ENCODE measurements at regions not wholly inside any gene's neighbourhood (a gene's known extent, or its start where the extent isn't known, plus 50 kb on each side); places are given as distances from the start of the nearest gene placed in this dataset. TPM values are rescaled to one million over a fixed set of nuclear protein-coding genes. Genes with fewer than 3 reads are reported as not detected.
"Not testable (repeated sequence)": the region's sequence is repeated elsewhere in the genome, so short reads cannot be mapped to it uniquely, and the experiment has no call there.

GRCh38 chr3:125918024-125918423 is 51.0 kb upstream of the ROPN1B start:
- H3K27ac ChIP-seq (ENCODE audit: low read depth in 1 of 2, low read length in 2 of 2); H3K79me2 ChIP-seq (ENCODE audit: insufficient read depth, low read length); H3K9ac ChIP-seq (ENCODE audit: insufficient read depth, low read length, poor library complexity, severe bottlenecking); H3K9me3 ChIP-seq (replicated peaks in 1 of 2; ENCODE audit: control insufficient read depth in 1 of 2, insufficient read depth in 1 of 2, low read length in 2 of 2); H3K4me3 Mint-ChIP-seq; DNase-seq; H3K4me3 ChIP-seq (replicated peaks in 1 of 3; ENCODE audit: low read depth in 2 of 3, low read length in 3 of 3); H3K36me3 Mint-ChIP-seq; H3K27ac Mint-ChIP-seq; H3K27me3 ChIP-seq (ENCODE audit: control insufficient read depth in 2 of 2, insufficient read depth in 2 of 2, low read length in 2 of 2); H3K27me3 Mint-ChIP-seq (ENCODE audit: low read depth in 3 of 3); H2AFZ ChIP-seq (ENCODE audit: insufficient read depth, low read depth, low read length, poor library complexity, severe bottlenecking); H3K36me3 ChIP-seq (replicated peaks in 1 of 2; ENCODE audit: control insufficient read depth in 1 of 2, insufficient read depth in 2 of 2, low read length in 2 of 2); H3K9me3 Mint-ChIP-seq; H3K4me2 ChIP-seq (replicated peaks; ENCODE audit: extremely low read depth, low read length, poor library complexity, severe bottlenecking); H4K20me1 ChIP-seq (ENCODE audit: insufficient read depth, low read length): not testable (repeated sequence)
- intact Hi-C loops (cut with micrococcal nuclease), result loop anchor here (5.0 to 10.0 kb wide), 4 partner anchors 313 to 557 kb away; partner anchors contain the start of genes ZXDC (in 2 of the 2) and KLF15 (in 1 of the 2)
- peaks cover 11 to 14% of the 10 kb centered on the region in 2 donors for H3K4me1 ChIP-seq (ENCODE audit: control insufficient read depth in 1 of 2, insufficient read depth in 2 of 2, low read length in 2 of 2)
- peaks cover 11% of the 10 kb centered on the region for H3K4me1 Mint-ChIP-seq
- WGBS (ENCODE audit: insufficient coverage), result 88% methylated on average over 1 of the region's 1 CpG

- not testable (repeated sequence) for H3K9me3 Mint-ChIP-seq; H3K36me3 ChIP-seq (replicated peaks in 1 of 2; ENCODE audit: control insufficient read depth in 1 of 2, insufficient read depth in 2 of 2, low read length in 2 of 2); H3K4me3 ChIP-seq (replicated peaks in 1 of 3; ENCODE audit: low read depth in 2 of 3, low read length in 3 of 3); H3K4me3 Mint-ChIP-seq; H3K9me3 ChIP-seq (replicated peaks in 1 of 2; ENCODE audit: control insufficient read depth in 1 of 2, insufficient read depth in 1 of 2, low read length in 2 of 2); H3K36me3 Mint-ChIP-seq; H3K9ac ChIP-seq (ENCODE audit: insufficient read depth, low read length, poor library complexity, severe bottlenecking); H3K27ac ChIP-seq (ENCODE audit: low read depth in 1 of 2, low read length in 2 of 2); H4K20me1 ChIP-seq (ENCODE audit: insufficient read depth, low read length); H3K79me2 ChIP-seq (ENCODE audit: insufficient read depth, low read length); H3K27ac Mint-ChIP-seq; H3K27me3 ChIP-seq (ENCODE audit: control insufficient read depth in 2 of 2, insufficient read depth in 2 of 2, low read length in 2 of 2); H2AFZ ChIP-seq (ENCODE audit: insufficient read depth, low read depth, low read length, poor library complexity, severe bottlenecking); H3K27me3 Mint-ChIP-seq (ENCODE audit: low read depth in 3 of 3); H3K4me2 ChIP-seq (replicated peaks; ENCODE audit: extremely low read depth, low read length, poor library complexity, severe bottlenecking); DNase-seq
- H3K4me1 ChIP-seq (ENCODE audit: control insufficient read depth in 1 of 2, insufficient read depth in 2 of 2, low read length in 2 of 2), result peaks cover 11 to 14% of the 10 kb centered on the region in 2 donors
- H3K4me1 Mint-ChIP-seq, result peaks cover 11% of the 10 kb centered on the region
- intact Hi-C loops (cut with micrococcal nuclease), result loop anchor here (5.0 to 10.0 kb wide), 4 partner anchors 314 to 556 kb away; partner anchors contain the start of genes ZXDC (in 2 of the 2) and KLF15 (in 1 of the 2)
- WGBS (ENCODE audit: insufficient coverage), result 97% methylated on average over 4 of the region's 5 CpGs
Measured at GRCh38 chr3:125918451-125918850, 50.5 kb upstream of the ROPN1B start.

GRCh38 chr3:125918866-125919265 is 50.1 kb upstream of the ROPN1B start:
- not testable (repeated sequence) for H3K27ac Mint-ChIP-seq; H3K4me3 ChIP-seq (replicated peaks in 1 of 3; ENCODE audit: low read depth in 2 of 3, low read length in 3 of 3); H3K4me3 Mint-ChIP-seq; H3K36me3 ChIP-seq (replicated peaks in 1 of 2; ENCODE audit: control insufficient read depth in 1 of 2, insufficient read depth in 2 of 2, low read length in 2 of 2); H3K27ac ChIP-seq (ENCODE audit: low read depth in 1 of 2, low read length in 2 of 2); H3K9me3 ChIP-seq (replicated peaks in 1 of 2; ENCODE audit: control insufficient read depth in 1 of 2, insufficient read depth in 1 of 2, low read length in 2 of 2); H3K4me2 ChIP-seq (replicated peaks; ENCODE audit: extremely low read depth, low read length, poor library complexity, severe bottlenecking); H3K36me3 Mint-ChIP-seq; H4K20me1 ChIP-seq (ENCODE audit: insufficient read depth, low read length); H3K9ac ChIP-seq (ENCODE audit: insufficient read depth, low read length, poor library complexity, severe bottlenecking); DNase-seq; H2AFZ ChIP-seq (ENCODE audit: insufficient read depth, low read depth, low read length, poor library complexity, severe bottlenecking); H3K27me3 ChIP-seq (ENCODE audit: control insufficient read depth in 2 of 2, insufficient read depth in 2 of 2, low read length in 2 of 2); H3K9me3 Mint-ChIP-seq; H3K27me3 Mint-ChIP-seq (ENCODE audit: low read depth in 3 of 3); H3K79me2 ChIP-seq (ENCODE audit: insufficient read depth, low read length)
- H3K4me1 ChIP-seq (ENCODE audit: control insufficient read depth in 1 of 2, insufficient read depth in 2 of 2, low read length in 2 of 2), result peaks cover 11 to 14% of the 10 kb centered on the region in 2 donors
- intact Hi-C loops (cut with micrococcal nuclease), result loop anchor here (5.0 to 10.0 kb wide), 4 partner anchors 314 to 556 kb away; partner anchors contain the start of genes ZXDC (in 2 of the 2) and KLF15 (in 1 of the 2)
- H3K4me1 Mint-ChIP-seq, result peaks cover 11% of the 10 kb centered on the region
- 100% methylated on average over 2 of the region's 2 CpGs for WGBS (ENCODE audit: insufficient coverage)

Small RNA genes in the stretch of these regions (small RNA-seq; reads per million reads assigned to genes)
- not detected for gene AC092902.1 (ENCODE audit: insufficient read length, low read depth)
- gene AF186996.2 (ENCODE audit: insufficient read length, low read depth), result not detected
- gene AF186996.3 (ENCODE audit: insufficient read length, low read depth), result not detected
- gene MIR548I1 (ENCODE audit: insufficient read length, low read depth), result not detected
- not detected for gene SNRPCP11 (ENCODE audit: insufficient read length, low read depth)
